K562 (cell line): ENCODE measurements at regions not wholly inside any gene's neighbourhood (a gene's known extent, or its start where the extent isn't known, plus 50 kb on each side); places are given as distances from the start of the nearest gene placed in this dataset.

Experiments
- ATAC-seq: fragments of 200-7000 bp; cut with Tn5 transposase; 3 replicates; pipeline ENCODE4 v1.9.1; 2020; ENCODE audit warnings: moderate library complexity
- BruUV-seq: library from RNA; stranded (reverse); fragments of 400-500 nt; replicated peaks from 2 replicates; lab custom pipeline; 2021; lab: Mats Ljungman, UMichigan
- CTCF ChIA-PET: fragments of 300-600 bp; formaldehyde crosslinking; extraction: SDS; loops from one replicate; lab custom pipeline; 2021; ENCODE audit warnings: low intra/inter-chr PET ratio; lab: Yijun Ruan, JAX
- POLR2A ChIA-PET: fragments of 300-600, 350-650 bp; sonication (Branson Sonifier 250); formaldehyde crosslinking; extraction: SDS; loops from one replicate; lab custom pipeline; 2021; ENCODE audit warnings: antibody characterized with exemption, inconsistent platforms; lab: Yijun Ruan, JAX
- DNase-seq, 4 experiments: peaks; one replicate each; pipeline versions ENCODE4 v3.0.0 to v3.0.0-alpha.2; 2011 to 2018; ENCODE audit warnings: low spot score in 3 of 4, mixed read lengths in 3 of 4; ENCODE audit errors: extremely low read depth in 1 of 4
- FAIRE-seq: peaks from 2 replicates; lab custom pipeline; 2011; peaks lifted over from hg19 to GRCh38; lab: Jason Lieb, UNC
- H2AFZ ChIP-seq: 2 replicates; pipeline ENCODE4 v1.6.0; 2011; ENCODE audit warnings: low read depth, low read length, control low read depth, inconsistent platforms
- H3K27ac ChIP-seq: fragments of 200-600 bp; 3 replicates; pipeline ENCODE4 v1.8.0; 2011; ENCODE audit warnings: low read depth, mild to moderate bottlenecking, control low read depth, inconsistent platforms, low read length, moderate library complexity, mixed read lengths; ENCODE audit errors: extremely low read depth
- H3K27me3 ChIP-seq, 2 experiments: fragments of 300-600 bp in 1 of 2; 2 replicates in 1 of 2; 3 replicates in 1 of 2; pipeline versions ENCODE4 v1.6.0 to v1.8.0; 2011; ENCODE audit warnings: inconsistent platforms in 2 of 2, low read length in 2 of 2, mild to moderate bottlenecking in 1 of 2, mixed read lengths in 1 of 2, moderate library complexity in 1 of 2; ENCODE audit not compliant: control insufficient read depth in 2 of 2, insufficient read depth in 2 of 2
- H3K36me3 ChIP-seq: fragments of 300-600 bp; 3 replicates; pipeline ENCODE4 v1.8.0; 2011; ENCODE audit warnings: mild to moderate bottlenecking, low read length, inconsistent platforms; ENCODE audit not compliant: control insufficient read depth, insufficient read depth
- H3K4me1 ChIP-seq, 2 experiments: fragments of 200-600 bp in 1 of 2; replicated peaks in 1 of 2; 2 replicates in 1 of 2; 3 replicates in 1 of 2; pipeline versions ENCODE4 v1.5.1 to v1.8.0; 2011; ENCODE audit warnings: inconsistent platforms in 2 of 2, low read length in 2 of 2, mild to moderate bottlenecking in 1 of 2, mixed read lengths in 1 of 2, moderate library complexity in 1 of 2; ENCODE audit not compliant: control insufficient read depth in 2 of 2, insufficient read depth in 2 of 2
- H3K4me2 ChIP-seq: 2 replicates; pipeline ENCODE4 v1.6.1; 2011; ENCODE audit warnings: low read length, control low read depth, inconsistent platforms, mixed read lengths; ENCODE audit not compliant: insufficient read depth
- H3K4me3 ChIP-seq: fragments of 200-600 bp; sonication (generic), shearing (Covaris generic); 2 replicates; pipeline ENCODE4 v1.5.1; 2016; ENCODE audit warnings: control low read depth, inconsistent platforms
- H3K79me2 ChIP-seq: fragments of 200-600 bp; 3 replicates; pipeline ENCODE4 v1.8.0; 2011; ENCODE audit warnings: low read length, inconsistent platforms; ENCODE audit not compliant: control insufficient read depth, insufficient read depth
- H3K9ac ChIP-seq, 2 experiments: 2 replicates each; pipeline versions ENCODE4 v1.6.0 to v1.6.1; 2011; ENCODE audit warnings: low read depth in 2 of 2, low read length in 2 of 2, control low read depth in 1 of 2, inconsistent platforms in 1 of 2, mild to moderate bottlenecking in 1 of 2, mixed read lengths in 1 of 2; ENCODE audit not compliant: insufficient read depth in 1 of 2
- H3K9me1 ChIP-seq: one replicate; pipeline ENCODE4 v1.6.0; 2011; ENCODE audit warnings: inconsistent platforms, mild to moderate bottlenecking, low read length, moderate library complexity; ENCODE audit not compliant: control insufficient read depth, insufficient read depth
- H3K9me3 ChIP-seq: replicated peaks from 2 replicates; pipeline ENCODE4 v1.5.1; 2011; ENCODE audit warnings: low read depth, low read length, inconsistent platforms; ENCODE audit not compliant: control insufficient read depth, insufficient read depth
- H4K20me1 ChIP-seq: replicated peaks from 2 replicates; pipeline ENCODE4 v1.6.1; 2011; ENCODE audit warnings: low read length, inconsistent platforms, mixed read lengths; ENCODE audit not compliant: control insufficient read depth, insufficient read depth
- C11orf30 ChIP-seq: fragments of 450-650 bp; IDR thresholded peaks from 2 replicates; pipeline ENCODE4 v1.6.1; 2016; ENCODE audit warnings: low read depth, mild to moderate bottlenecking
- CCAR2 ChIP-seq: fragments of 200-400 bp; formaldehyde crosslinking; IDR thresholded peaks from 2 replicates; pipeline ENCODE4 v1.6.1; 2017; ENCODE audit warnings: mild to moderate bottlenecking, low read depth, low read length
- CHCHD3 ChIP-seq: fragments of 250-450 bp; sonication (Bioruptor Pico); IDR thresholded peaks from 2 replicates; pipeline ENCODE4 v2.1.2; 2022; ENCODE audit warnings: mild to moderate bottlenecking
- E2F6 ChIP-seq, 2 experiments: IDR thresholded peaks; 2 replicates each; pipeline ENCODE4 v1.6.1; 2011; ENCODE audit warnings: borderline replicate concordance in 1 of 2, control low read depth in 1 of 2, low read depth in 1 of 2, low read length in 1 of 2, mild to moderate bottlenecking in 1 of 2, mixed read lengths in 1 of 2, moderate library complexity in 1 of 2; ENCODE audit not compliant: insufficient read depth in 1 of 2, insufficient read length in 1 of 2, poor library complexity in 1 of 2, severe bottlenecking in 1 of 2; ENCODE audit errors: extremely low read depth in 1 of 2
- MCM2 ChIP-seq: fragments of 450-650 bp; IDR thresholded peaks from 2 replicates; pipeline ENCODE4 v1.6.1; 2017; ENCODE audit warnings: low read depth, mild to moderate bottlenecking
- NR1H2 ChIP-seq: sonication (generic); formaldehyde crosslinking; IDR thresholded peaks from 2 replicates; pipeline ENCODE4 v1.4.0; 2020; ENCODE audit warnings: mild to moderate bottlenecking, missing genetic modification reagents
- POLR3G ChIP-seq: IDR thresholded peaks from 2 replicates; pipeline ENCODE4 v1.6.1; 2011; ENCODE audit not compliant: insufficient read length, insufficient replicate concordance; ENCODE audit errors: extremely low read depth
- RBM22 ChIP-seq: fragments of 200-400 bp; formaldehyde crosslinking; IDR thresholded peaks from 2 replicates; pipeline ENCODE4 v1.6.1; 2018; ENCODE audit warnings: low read length, low read depth; ENCODE audit not compliant: poor library complexity, severe bottlenecking
- SP2 ChIP-seq: IDR thresholded peaks from 2 replicates; pipeline ENCODE4 v1.6.1; 2011; ENCODE audit warnings: mild to moderate bottlenecking, low read depth, low read length, moderate library complexity; ENCODE audit not compliant: poor library complexity, severe bottlenecking; ENCODE audit errors: extremely low read depth
- TEAD2 ChIP-seq: fragments of 450-650 bp; IDR thresholded peaks from 2 replicates; pipeline ENCODE4 v1.6.1; 2016; ENCODE audit warnings: missing genetic modification characterization, control low read depth, missing compliant biosample characterization
- ZNF146 ChIP-seq: IDR thresholded peaks from one replicate; pipeline ENCODE4 v1.6.1; 2018; ENCODE audit warnings: missing compliant biosample characterization; ENCODE audit not compliant: unreplicated experiment
- ZNF217 ChIP-seq: sonication (generic); formaldehyde crosslinking; IDR thresholded peaks from 2 replicates; pipeline ENCODE4 v1.8.0; 2022; ENCODE audit warnings: mild to moderate bottlenecking, missing genetic modification reagents
- ZNF407 ChIP-seq: fragments of 450-650 bp; IDR thresholded peaks from 2 replicates; pipeline ENCODE4 v1.6.1; 2016; ENCODE audit warnings: low read depth
- WGBS: fragments of 100-300 bp; shearing (Covaris generic); methylation state at CpG from one replicate; pipeline ENCODE4 v1.1.6; 2016; ENCODE audit warnings: low coverage, mixed read lengths; ENCODE audit not compliant: insufficient coverage; ENCODE audit errors: missing lambda C conversion rate; 5-methylcytosine and 5-hydroxymethylcytosine counted together
- in situ Hi-C: fragments of 300-500 bp; cut with MboI; formaldehyde crosslinking; loops from 4 replicates; pipeline ENCODE4 v1.15.0; 2018; ENCODE audit warnings: inconsistent platforms, mixed read lengths
- intact Hi-C: fragments of 100-400 bp; cut with micrococcal nuclease; formaldehyde crosslinking; loops from 2 replicates; pipeline ENCODE4 v1.14.2; 2022

- no peak overlapping the region for H3K27ac ChIP-seq
- DNase-seq (no peak), ATAC-seq (no peak), FAIRE-seq (no peak)
- H3K4me1 ChIP-seq = no peaks in the 10 kb centered on the region; a peak in 1 of 5 replicates
- H2AFZ ChIP-seq = no peak overlapping the region
- H3K79me2 ChIP-seq = no peaks in the 10 kb centered on the region
- ChIA-PET CTCF (no interaction called here), POLR2A (no interaction called here)
- no peak overlapping the region for H3K4me2 ChIP-seq
- no peaks in the 10 kb centered on the region for H3K36me3 ChIP-seq
- H3K9me3 ChIP-seq = no peaks in the 10 kb centered on the region
- intact Hi-C loops = no loop called here
- H3K4me3 ChIP-seq = no peak overlapping the region
- 0% methylated on average over 1 of the region's 1 CpG for WGBS
- no peak overlapping the region for H3K9ac ChIP-seq
- in situ Hi-C loops = no loop called here
- H3K27me3 ChIP-seq = peaks cover 0 to 14% of the 10 kb centered on the region in 2 experiments; a peak in 2 of 5 replicates
- no peaks in the 10 kb centered on the region for H4K20me1 ChIP-seq
- no TSS peak for BruUV-seq
- H3K9me1 ChIP-seq = no peaks in the 10 kb centered on the region
- TF ChIP-seq ZNF146 = no peak
- TF ChIP-seq ZNF217 (CRISPR knock-in tag) = no peak
- no peak for TF ChIP-seq POLR3G
- no peak for TF ChIP-seq CHCHD3 (CRISPR knock-in tag)
- no peak for TF ChIP-seq RBM22
- TF ChIP-seq CCAR2 = no peak
- no peak for TF ChIP-seq MCM2
- no peak for TF ChIP-seq E2F6 (IDR thresholded peaks at IDR 0.05; ENCODE audit: borderline replicate concordance in 1 of 2, extremely low read depth in 1 of 2, insufficient read depth in 1 of 2, insufficient read length in 1 of 2, low read depth in 1 of 2, low read length in 1 of 2, poor library complexity in 1 of 2, severe bottlenecking in 1 of 2)
- TF ChIP-seq NR1H2 (CRISPR knock-in tag) = no peak
- no peak for TF ChIP-seq TEAD2 (tag)
- no peak for TF ChIP-seq C11orf30
- no peak for TF ChIP-seq SP2
- TF ChIP-seq ZNF407 = no peak
Measured at GRCh38 chr9:522658-523057, 308.0 kb downstream of the DOCK8 start.
